GM12878 (cell line): ENCODE measurements at regions not wholly inside any gene's neighbourhood (a gene's known extent, or its start where the extent isn't known, plus 50 kb on each side); places are given as distances from the start of the nearest gene placed in this dataset.

ENCODE experiments used
- ATAC-seq: fragments of 200-7000 bp; cut with Tn5 transposase; 3 replicates; pipeline ENCODE4 v1.9.1; 2020; ENCODE audit warnings: mild to moderate bottlenecking, moderate library complexity
- BruUV-seq: library from RNA; stranded (reverse); fragments of 400-500 nt; replicated peaks from 2 replicates; lab custom pipeline; 2021; lab: Mats Ljungman, UMichigan
- CTCF ChIA-PET: fragments of 300-600 bp; sonication (Branson Sonifier 250); formaldehyde crosslinking; extraction: SDS; loops from one replicate; lab custom pipeline; 2021; ENCODE audit warnings: inconsistent platforms; lab: Yijun Ruan, JAX
- POLR2A ChIA-PET: fragments of 350-600 bp; formaldehyde crosslinking; extraction: SDS; loops from one replicate; lab custom pipeline; 2021; ENCODE audit warnings: inconsistent platforms; lab: Charles Lee
- RAD21 ChIA-PET: fragments of 300-600 bp; sonication (Branson Sonifier 250); formaldehyde crosslinking; loops from one replicate; lab custom pipeline; 2023; ENCODE audit warnings: antibody characterized with exemption; ENCODE audit not compliant: unreplicated experiment; lab: Charles Lee
- SMC1A ChIA-PET: fragments of 300-600 bp; sonication (Branson Sonifier 250); formaldehyde crosslinking; loops from one replicate; lab custom pipeline; 2023; ENCODE audit not compliant: unreplicated experiment, uncharacterized antibody; lab: Charles Lee
- DNase-seq: peaks from one replicate; pipeline ENCODE4 v3.0.0-alpha.2; 2011; ENCODE audit warnings: low read depth, low spot score
- FAIRE-seq: peaks from 3 replicates; lab custom pipeline; 2011; peaks lifted over from hg19 to GRCh38; lab: Jason Lieb, UNC
- H2AFZ ChIP-seq: 2 replicates; pipeline ENCODE4 v1.6.0; 2011; ENCODE audit warnings: low read depth, low read length, control low read depth; ENCODE audit not compliant: control insufficient read depth
- H3K27ac ChIP-seq: 2 replicates; pipeline ENCODE4 v1.5.1; 2011; ENCODE audit warnings: control low read depth; ENCODE audit not compliant: control insufficient read depth, insufficient read depth
- H3K27me3 ChIP-seq, 2 experiments: replicated peaks in 1 of 2; 2 replicates each; pipeline versions ENCODE4 v1.6.0 to v1.6.1; 2011; ENCODE audit warnings: low read length in 1 of 2; ENCODE audit not compliant: control insufficient read depth in 2 of 2, insufficient read depth in 2 of 2
- H3K36me3 ChIP-seq, 2 experiments: 2 replicates each; pipeline ENCODE4 v1.5.1; 2011; ENCODE audit warnings: low read length in 1 of 2; ENCODE audit not compliant: control insufficient read depth in 2 of 2, insufficient read depth in 2 of 2
- H3K4me1 ChIP-seq: 2 replicates; pipeline ENCODE4 v1.6.1; 2011; ENCODE audit warnings: mild to moderate bottlenecking, low read length, moderate library complexity, mixed read lengths; ENCODE audit not compliant: control insufficient read depth, insufficient read depth
- H3K4me2 ChIP-seq: 2 replicates; pipeline ENCODE4 v1.6.0; 2011; ENCODE audit warnings: control low read depth; ENCODE audit not compliant: control insufficient read depth, insufficient read depth
- H3K4me3 ChIP-seq: fragments of 200-600 bp; sonication (generic); 2 replicates; pipeline ENCODE4 v1.5.1; 2016
- H3K79me2 ChIP-seq: 2 replicates; pipeline ENCODE4 v1.6.0; 2011; ENCODE audit warnings: low read length; ENCODE audit not compliant: control insufficient read depth, insufficient read depth
- H3K9ac ChIP-seq: 2 replicates; pipeline ENCODE4 v1.8.0; 2011; ENCODE audit warnings: low read length, control low read depth, mixed read lengths; ENCODE audit not compliant: control insufficient read depth, insufficient read depth
- H3K9me3 ChIP-seq: replicated peaks from 3 replicates; pipeline ENCODE4 v1.5.1; 2011; ENCODE audit warnings: mild to moderate bottlenecking, low read length; ENCODE audit not compliant: control insufficient read depth, insufficient read depth
- H4K20me1 ChIP-seq: 2 replicates; pipeline ENCODE4 v1.6.0; 2011; ENCODE audit not compliant: control insufficient read depth, insufficient read depth
- CEBPB ChIP-seq, 2 experiments: fragments of 150-350 bp in 1 of 2; IDR thresholded peaks; 2 replicates each; pipeline ENCODE4 v1.6.1; 2012 to 2014; ENCODE audit warnings: low read depth in 2 of 2, low read length in 2 of 2, borderline replicate concordance in 1 of 2, inconsistent platforms in 1 of 2
- CHD4 ChIP-seq: fragments of 200-600 bp; sonication (generic); IDR thresholded peaks from 2 replicates; pipeline ENCODE4 v1.6.1; 2016; ENCODE audit warnings: mild to moderate bottlenecking
- EED ChIP-seq: sonication (generic); IDR thresholded peaks from 2 replicates; pipeline ENCODE4 v1.6.1; 2016; ENCODE audit warnings: antibody characterized with exemption, low read depth
- EZH2 ChIP-seq: IDR thresholded peaks from 2 replicates; pipeline ENCODE4 v1.6.1; 2012; ENCODE audit warnings: low read depth, mild to moderate bottlenecking, control low read depth, inconsistent platforms, low read length, borderline replicate concordance; ENCODE audit not compliant: control insufficient read depth
- MYB ChIP-seq: fragments of 150-350 bp; IDR thresholded peaks from 2 replicates; pipeline ENCODE4 v1.6.1; 2014; ENCODE audit warnings: mild to moderate bottlenecking, low read depth, low read length, borderline replicate concordance
- NFIC ChIP-seq: IDR thresholded peaks from 2 replicates; pipeline ENCODE4 v1.6.1; 2012; ENCODE audit warnings: low read depth, mild to moderate bottlenecking, inconsistent platforms, low read length, moderate library complexity
- RAD21 ChIP-seq: IDR thresholded peaks from 2 replicates; pipeline ENCODE4 v1.6.1; 2011; ENCODE audit warnings: mild to moderate bottlenecking, low read depth, low read length, moderate library complexity; ENCODE audit not compliant: insufficient read depth
- SPI1 ChIP-seq: IDR thresholded peaks from 2 replicates; pipeline ENCODE4 v1.6.1; 2011; ENCODE audit warnings: low read depth, mild to moderate bottlenecking, low read length, moderate library complexity, borderline replicate concordance; ENCODE audit not compliant: insufficient read depth
- ZNF274 ChIP-seq: IDR thresholded peaks from one replicate; pipeline ENCODE4 v1.8.0; 2011; ENCODE audit not compliant: insufficient read length, insufficient read depth
- ZNF687 ChIP-seq: fragments of 450-650 bp; IDR thresholded peaks from 2 replicates; pipeline ENCODE4 v1.6.1; 2017; ENCODE audit warnings: mild to moderate bottlenecking, moderate library complexity
- WGBS: methylation state at CpG from one replicate; pipeline ENCODE4 v1.1.6; 2016; ENCODE audit warnings: low lambda C conversion rate; ENCODE audit not compliant: insufficient replicate concordance, insufficient coverage; ENCODE audit errors: missing lambda C conversion rate; 5-methylcytosine and 5-hydroxymethylcytosine counted together
- in situ Hi-C: fragments of 300-500 bp; cut with MboI; formaldehyde crosslinking; loops from 9 replicates; pipeline ENCODE4 v1.14.3; 2018; ENCODE audit warnings: mixed read lengths
- intact Hi-C: fragments of 100-400 bp; cut with micrococcal nuclease; formaldehyde crosslinking; loops from one replicate; pipeline ENCODE4 v1.14.2; 2022; ENCODE audit not compliant: unreplicated experiment
- TF ChIP-seq, protein P1 (sequence below): IDR thresholded peaks from 2 replicates; pipeline ENCODE4 v1.6.1; 2011; ENCODE audit warnings: borderline replicate concordance, low read depth, mild to moderate bottlenecking, moderate library complexity, low read length; ENCODE audit not compliant: insufficient read depth, poor library complexity, severe bottlenecking
- TF ChIP-seq, protein P2 (sequence below): IDR thresholded peaks from 2 replicates; pipeline ENCODE4 v1.6.1; 2012; ENCODE audit warnings: low read depth, low read length, improper control_type of control experiment

- in situ Hi-C loops (no loop called here), intact Hi-C loops (no loop called here)
- no peak overlapping the region for H3K4me2 ChIP-seq
- no peak overlapping the region for H2AFZ ChIP-seq
- ChIA-PET RAD21 (no interaction called here), CTCF (no interaction called here), POLR2A (no interaction called here), SMC1A (interaction anchor here (1.4 kb wide), 1 partner anchor 395 kb away, joined by 3 read pairs; no protein-coding TSS in a partner anchor)
- no TSS peak for BruUV-seq
- WGBS = 12% methylated on average over 13 of the region's 13 CpGs
- ATAC-seq (no peak), FAIRE-seq (no peak), DNase-seq (no peak)
- no peaks in the 10 kb centered on the region for H3K4me1 ChIP-seq
- H3K9me3 ChIP-seq = no peaks in the 10 kb centered on the region
- no peaks in the 10 kb centered on the region for H4K20me1 ChIP-seq
- H3K79me2 ChIP-seq = no peaks in the 10 kb centered on the region
- H3K27me3 ChIP-seq = no peaks in the 10 kb centered on the region; a peak in 1 of 4 replicates
- no peak overlapping the region for H3K4me3 ChIP-seq
- no peaks in the 10 kb centered on the region for H3K36me3 ChIP-seq
- no peak overlapping the region for H3K9ac ChIP-seq
- no peak overlapping the region for H3K27ac ChIP-seq
- no peak for TF ChIP-seq CHD4
- TF ChIP-seq NFIC = no peak
- no peak for TF ChIP-seq MYB
- TF ChIP-seq CEBPB (IDR thresholded peaks at IDR 0.05; ENCODE audit: borderline replicate concordance in 1 of 2, low read depth in 2 of 2, low read length in 2 of 2) = no peak
- TF ChIP-seq ZNF687 = no peak
- no peak for TF ChIP-seq RAD21
- TF ChIP-seq EED = no peak
- no peak for TF ChIP-seq EZH2
- TF ChIP-seq SPI1 = no peak
- TF ChIP-seq ZNF274 = no peak
- TF ChIP-seq, protein P1, sequence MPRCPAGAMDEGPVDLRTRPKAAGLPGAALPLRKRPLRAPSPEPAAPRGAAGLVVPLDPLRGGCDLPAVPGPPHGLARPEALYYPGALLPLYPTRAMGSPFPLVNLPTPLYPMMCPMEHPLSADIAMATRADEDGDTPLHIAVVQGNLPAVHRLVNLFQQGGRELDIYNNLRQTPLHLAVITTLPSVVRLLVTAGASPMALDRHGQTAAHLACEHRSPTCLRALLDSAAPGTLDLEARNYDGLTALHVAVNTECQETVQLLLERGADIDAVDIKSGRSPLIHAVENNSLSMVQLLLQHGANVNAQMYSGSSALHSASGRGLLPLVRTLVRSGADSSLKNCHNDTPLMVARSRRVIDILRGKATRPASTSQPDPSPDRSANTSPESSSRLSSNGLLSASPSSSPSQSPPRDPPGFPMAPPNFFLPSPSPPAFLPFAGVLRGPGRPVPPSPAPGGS = no peak
- TF ChIP-seq, protein P2, sequence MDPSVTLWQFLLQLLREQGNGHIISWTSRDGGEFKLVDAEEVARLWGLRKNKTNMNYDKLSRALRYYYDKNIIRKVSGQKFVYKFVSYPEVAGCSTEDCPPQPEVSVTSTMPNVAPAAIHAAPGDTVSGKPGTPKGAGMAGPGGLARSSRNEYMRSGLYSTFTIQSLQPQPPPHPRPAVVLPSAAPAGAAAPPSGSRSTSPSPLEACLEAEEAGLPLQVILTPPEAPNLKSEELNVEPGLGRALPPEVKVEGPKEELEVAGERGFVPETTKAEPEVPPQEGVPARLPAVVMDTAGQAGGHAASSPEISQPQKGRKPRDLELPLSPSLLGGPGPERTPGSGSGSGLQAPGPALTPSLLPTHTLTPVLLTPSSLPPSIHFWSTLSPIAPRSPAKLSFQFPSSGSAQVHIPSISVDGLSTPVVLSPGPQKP = no peak
- TF ChIP-seq, all 136 proteins: peak for 0
Observed at GRCh38 chr6:165835410-165835851, 172.4 kb upstream of the PDE10A start.
